Heart left ventricle (tissue), 13 donors: ENCODE measurements at regions not wholly inside any gene's neighbourhood (a gene's known extent, or its start where the extent isn't known, plus 50 kb on each side); places are given as distances from the start of the nearest gene placed in this dataset.

Experiments used
- POLR2A ChIP-seq, 2 donors: fragments of 450-650 bp; IDR thresholded peaks; one replicate each; pipeline ENCODE4 v1.6.1; 2017; ENCODE audit warnings: antibody characterized with exemption in 2 of 2, mild to moderate bottlenecking in 2 of 2, moderate library complexity in 2 of 2
- TF ChIP-seq, protein P1 (sequence below), 12 donors: fragments of 200-600 bp; sonication (generic) in 4 of 12; IDR thresholded peaks; one replicate each; pipeline versions ENCODE4 v1.5.0 to v1.8.0; 2018 to 2022; ENCODE audit warnings: antibody characterized with exemption in 12 of 12, mild to moderate bottlenecking in 5 of 12
- donor health status: ischemic (EF 13 %, LVEDD 7.1; RV severe dilation, severe dysfunction).
- donor health status: DM: no; HTN: yes; CAD: no.
- donor health status: DM: no; HTN: no; CAD: no.
- donor health status: ischemic (EF 25% LVEDD 6.9; RV normal size, moderate dysfunction).
- donor health status: ischemic (EF 25% LVEDD 5.7; RV mildly dilated, moderate dysfunction).
- donor health status: ischemic (EF 35%, LVEDD 5.7; RV mildly dilated, moderate dysfunction).
- donor health status: nonischemic (EF 11% LVEDD 7.7; RV severe dilation, severe dysfunction).
- donor health status: DM: yes; HTN: yes; CAD: no.
- donor health status: PGD.
- donor health status: ischemic (EF 29% LVEDD 5.4; RV normal size, mild dysfunction).
- donor health status: nonischemic (EF 23%, LVEDD 6.1; RV moderate dilation, normal function).

GRCh38 chr1:239505094-239505493 lies 118.7 kb downstream of the CHRM3 start:
- TF ChIP-seq, protein P1, sequence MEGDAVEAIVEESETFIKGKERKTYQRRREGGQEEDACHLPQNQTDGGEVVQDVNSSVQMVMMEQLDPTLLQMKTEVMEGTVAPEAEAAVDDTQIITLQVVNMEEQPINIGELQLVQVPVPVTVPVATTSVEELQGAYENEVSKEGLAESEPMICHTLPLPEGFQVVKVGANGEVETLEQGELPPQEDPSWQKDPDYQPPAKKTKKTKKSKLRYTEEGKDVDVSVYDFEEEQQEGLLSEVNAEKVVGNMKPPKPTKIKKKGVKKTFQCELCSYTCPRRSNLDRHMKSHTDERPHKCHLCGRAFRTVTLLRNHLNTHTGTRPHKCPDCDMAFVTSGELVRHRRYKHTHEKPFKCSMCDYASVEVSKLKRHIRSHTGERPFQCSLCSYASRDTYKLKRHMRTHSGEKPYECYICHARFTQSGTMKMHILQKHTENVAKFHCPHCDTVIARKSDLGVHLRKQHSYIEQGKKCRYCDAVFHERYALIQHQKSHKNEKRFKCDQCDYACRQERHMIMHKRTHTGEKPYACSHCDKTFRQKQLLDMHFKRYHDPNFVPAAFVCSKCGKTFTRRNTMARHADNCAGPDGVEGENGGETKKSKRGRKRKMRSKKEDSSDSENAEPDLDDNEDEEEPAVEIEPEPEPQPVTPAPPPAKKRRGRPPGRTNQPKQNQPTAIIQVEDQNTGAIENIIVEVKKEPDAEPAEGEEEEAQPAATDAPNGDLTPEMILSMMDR (IDR thresholded peaks at IDR 0.05): no peak
- no peak for TF ChIP-seq POLR2A (IDR thresholded peaks at IDR 0.05)
